GM23338 (cell line): ENCODE measurements at regions not wholly inside any gene's neighbourhood (a gene's known extent, or its start where the extent isn't known, plus 50 kb on each side); places are given as distances from the start of the nearest gene placed in this dataset.

Experiments used
- ATAC-seq: fragments of 200-7000 bp; cut with Tn5 transposase; 3 replicates; pipeline ENCODE4 v1.9.1; 2020
- DNase-seq: peaks from one replicate; pipeline ENCODE4 v3.0.0-alpha.2; 2015; ENCODE audit warnings: low spot score
- H2AFZ ChIP-seq: fragments of 200-600 bp; sonication (generic); 2 replicates; pipeline ENCODE4 v1.8.0; 2016; ENCODE audit warnings: antibody characterized with exemption, mild to moderate bottlenecking, moderate library complexity
- H3F3A ChIP-seq: fragments of 200-600 bp; sonication (generic); replicated peaks from 2 replicates; pipeline ENCODE4 v1.8.0; 2017; ENCODE audit warnings: antibody characterized with exemption, mixed run types, low read depth
- H3K27ac ChIP-seq: fragments of 200-600 bp; sonication (generic); 2 replicates; pipeline ENCODE4 v1.6.1; 2016; ENCODE audit warnings: low read depth
- H3K27me3 ChIP-seq: fragments of 200-600 bp; sonication (generic); 2 replicates; pipeline ENCODE4 v1.8.0; 2016; ENCODE audit warnings: mild to moderate bottlenecking, mixed run types, moderate library complexity; ENCODE audit not compliant: insufficient read depth
- H3K36me3 ChIP-seq: fragments of 200-600 bp; sonication (generic); 2 replicates; pipeline ENCODE4 v1.8.0; 2016; ENCODE audit warnings: mild to moderate bottlenecking; ENCODE audit not compliant: insufficient read depth
- H3K4me1 ChIP-seq: fragments of 200-600 bp; sonication (generic); 2 replicates; pipeline ENCODE4 v1.8.0; 2016; ENCODE audit warnings: mild to moderate bottlenecking, moderate library complexity; ENCODE audit not compliant: insufficient read depth
- H3K4me2 ChIP-seq: fragments of 200-600 bp; sonication (generic); 2 replicates; pipeline ENCODE4 v1.7.1; 2017; ENCODE audit warnings: mixed run types
- H3K4me3 ChIP-seq: fragments of 200-600 bp; sonication (generic); 2 replicates; pipeline ENCODE4 v1.6.1; 2016; ENCODE audit warnings: mixed run types
- H3K79me2 ChIP-seq: fragments of 200-600 bp; sonication (generic); replicated peaks from 2 replicates; pipeline ENCODE4 v1.8.0; 2017; ENCODE audit warnings: mild to moderate bottlenecking; ENCODE audit not compliant: insufficient read depth
- H3K9me2 ChIP-seq: fragments of 200-600 bp; sonication (generic); 2 replicates; pipeline ENCODE4 v1.8.0; 2017; ENCODE audit not compliant: insufficient read depth
- H4K20me1 ChIP-seq: fragments of 200-600 bp; sonication (generic); replicated peaks from 2 replicates; pipeline ENCODE4 v1.8.0; 2017; ENCODE audit warnings: mild to moderate bottlenecking; ENCODE audit not compliant: insufficient read depth
- H3K27ac Mint-ChIP-seq: 2 replicates; pipeline ENCODE4 v1.8.0; 2020; ENCODE audit warnings: inconsistent platforms, mild to moderate bottlenecking, moderate library complexity, mixed read lengths
- H3K27me3 Mint-ChIP-seq: 3 replicates; pipeline ENCODE4 v1.8.0; 2022; ENCODE audit warnings: low read depth, mild to moderate bottlenecking, moderate library complexity, mixed read lengths, inconsistent platforms; ENCODE audit not compliant: insufficient read depth, poor library complexity
- H3K36me3 Mint-ChIP-seq: 3 replicates; pipeline ENCODE4 v1.8.0; 2021; ENCODE audit warnings: low read depth, mild to moderate bottlenecking, inconsistent platforms, moderate library complexity, mixed read lengths
- H3K4me1 Mint-ChIP-seq: 3 replicates; pipeline ENCODE4 v1.8.0; 2020; ENCODE audit warnings: mild to moderate bottlenecking, inconsistent platforms, mixed read lengths
- H3K4me3 Mint-ChIP-seq: 3 replicates; pipeline ENCODE4 v1.8.0; 2021; ENCODE audit warnings: moderate library complexity, mild to moderate bottlenecking, inconsistent platforms, mixed read lengths
- H3K9me3 Mint-ChIP-seq: 3 replicates; pipeline ENCODE4 v1.8.0; 2020; ENCODE audit warnings: moderate library complexity, mild to moderate bottlenecking, inconsistent platforms, mixed read lengths
- CREB1 ChIP-seq: fragments of 250-450 bp; sonication (Bioruptor Pico); IDR thresholded peaks from 2 replicates; pipeline ENCODE4 v1.5.0; 2020; ENCODE audit warnings: low read depth, mild to moderate bottlenecking, moderate library complexity
- EZH2 ChIP-seq: fragments of 200-600 bp; sonication (generic); IDR thresholded peaks from one replicate; pipeline ENCODE4 v1.8.0; 2017; ENCODE audit warnings: antibody characterized with exemption, mild to moderate bottlenecking, low read depth; ENCODE audit not compliant: unreplicated experiment
- EZH2phosphoT487 ChIP-seq: fragments of 200-600 bp; sonication (generic); IDR thresholded peaks from one replicate; pipeline ENCODE4 v1.8.1; 2018; ENCODE audit warnings: antibody characterized with exemption; ENCODE audit not compliant: unreplicated experiment
- JUNB ChIP-seq: IDR thresholded peaks from one replicate; pipeline ENCODE4 v1.6.1; 2016; ENCODE audit warnings: antibody characterized with exemption; ENCODE audit not compliant: unreplicated experiment
- NANOG ChIP-seq: IDR thresholded peaks from 2 replicates; pipeline ENCODE4 v1.6.1; 2016; ENCODE audit warnings: antibody characterized with exemption, borderline replicate concordance
- POLR2AphosphoS5 ChIP-seq: IDR thresholded peaks from 2 replicates; pipeline ENCODE4 v1.6.1; 2016; ENCODE audit warnings: antibody characterized with exemption, low read depth
- REST ChIP-seq: IDR thresholded peaks from one replicate; pipeline ENCODE4 v1.6.1; 2018; ENCODE audit warnings: antibody characterized with exemption; ENCODE audit not compliant: unreplicated experiment
- STAT1 ChIP-seq: IDR thresholded peaks from one replicate; pipeline ENCODE4 v1.6.1; 2016; ENCODE audit warnings: antibody characterized with exemption; ENCODE audit not compliant: unreplicated experiment
- ZNF114 ChIP-seq: fragments of 250-450 bp; sonication (Bioruptor Pico); IDR thresholded peaks from 2 replicates; pipeline ENCODE4 v1.5.0; 2020; ENCODE audit warnings: mild to moderate bottlenecking, moderate library complexity
- ZNF331 ChIP-seq: fragments of 250-450 bp; sonication (Bioruptor Pico); IDR thresholded peaks from 2 replicates; pipeline ENCODE4 v1.5.0; 2020; ENCODE audit warnings: low read depth, mild to moderate bottlenecking, moderate library complexity
- TF ChIP-seq, protein P1 (sequence below), 2 experiments: fragments of 200-600 bp in 1 of 2; sonication (generic) in 1 of 2; conservative IDR thresholded peaks; 2 replicates each; pipeline versions ENCODE4 v1.5.1 to v1.6.1; 2016 to 2017; ENCODE audit warnings: antibody characterized with exemption in 2 of 2, low read depth in 2 of 2, mild to moderate bottlenecking in 2 of 2, moderate library complexity in 1 of 2
- TF ChIP-seq, protein P2 (sequence below): IDR thresholded peaks from 2 replicates; pipeline ENCODE4 v1.6.1; 2016; ENCODE audit warnings: antibody characterized with exemption

DNA sequence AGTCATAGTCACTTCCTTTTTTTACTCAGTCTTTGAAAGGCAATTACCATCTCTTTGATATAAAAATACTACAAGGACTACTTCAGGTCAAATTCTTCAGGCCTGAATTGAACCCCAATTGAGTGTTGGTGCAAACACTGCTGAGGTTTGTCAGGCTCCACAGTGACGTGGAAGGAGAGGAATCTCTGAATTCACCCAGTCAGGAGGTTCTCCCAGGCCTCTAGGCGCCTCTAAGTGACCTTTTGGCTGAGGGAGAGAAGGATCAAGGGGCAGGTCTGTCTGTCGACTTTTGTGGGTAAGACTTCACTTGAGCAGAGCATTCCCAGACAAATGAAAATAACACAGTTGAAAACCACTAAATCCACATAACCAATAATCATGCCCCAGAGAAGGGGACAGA is 227.6 kb upstream of the CHRNA7 start (continued):
- TF ChIP-seq REST (no peak), EZH2phosphoT487 (no peak), JUNB (no peak)

DNA sequence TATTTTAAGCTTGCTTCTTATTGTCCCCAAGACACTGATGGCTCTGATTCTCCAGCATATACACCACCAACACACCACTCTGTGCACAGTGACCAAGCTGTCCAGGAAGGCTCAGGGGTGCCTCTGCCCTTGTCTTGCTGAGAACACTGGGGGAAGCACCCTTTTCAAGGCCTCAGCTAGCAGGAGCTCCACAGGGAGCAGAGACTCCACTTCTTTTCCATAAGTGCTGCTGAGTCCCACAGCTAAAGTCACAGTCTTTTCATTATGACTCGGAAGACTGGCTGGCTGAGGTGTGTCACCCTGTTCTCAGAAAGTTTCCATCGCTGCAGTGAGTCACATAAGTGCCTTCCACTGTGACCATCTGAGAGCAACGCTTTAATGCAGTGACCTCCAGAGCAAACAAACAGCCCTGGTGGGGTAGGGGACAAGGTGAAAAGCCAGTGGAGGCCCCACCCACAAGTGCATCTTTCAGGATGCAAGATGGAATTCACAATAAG is 226.9 kb upstream of the CHRNA7 start:
- Histone ChIP-seq H3K9me2 (no peaks in the 10 kb centered on the region), H3K4me1 (no peaks in the 10 kb centered on the region), H3K27me3 (no peaks in the 10 kb centered on the region), H3K27ac (no peak overlapping the region), H3K36me3 (no peaks in the 10 kb centered on the region), H3K4me2 (no peak overlapping the region), H2AFZ (no peak overlapping the region), H3K4me3 (no peak overlapping the region), H3F3A (no peaks in the 10 kb centered on the region), H4K20me1 (no peaks in the 10 kb centered on the region), H3K79me2 (no peaks in the 10 kb centered on the region)
- H3K27ac Mint-ChIP-seq = no peak overlapping the region
- DNase-seq (no peak), ATAC-seq (no peak)
- no peak overlapping the region for H3K4me3 Mint-ChIP-seq
- H3K27me3 Mint-ChIP-seq = peaks cover 3% of the 10 kb centered on the region
- H3K9me3 Mint-ChIP-seq = no peaks in the 10 kb centered on the region
- no peaks in the 10 kb centered on the region for H3K4me1 Mint-ChIP-seq
- no peaks in the 10 kb centered on the region for H3K36me3 Mint-ChIP-seq
- TF ChIP-seq, protein P1, sequence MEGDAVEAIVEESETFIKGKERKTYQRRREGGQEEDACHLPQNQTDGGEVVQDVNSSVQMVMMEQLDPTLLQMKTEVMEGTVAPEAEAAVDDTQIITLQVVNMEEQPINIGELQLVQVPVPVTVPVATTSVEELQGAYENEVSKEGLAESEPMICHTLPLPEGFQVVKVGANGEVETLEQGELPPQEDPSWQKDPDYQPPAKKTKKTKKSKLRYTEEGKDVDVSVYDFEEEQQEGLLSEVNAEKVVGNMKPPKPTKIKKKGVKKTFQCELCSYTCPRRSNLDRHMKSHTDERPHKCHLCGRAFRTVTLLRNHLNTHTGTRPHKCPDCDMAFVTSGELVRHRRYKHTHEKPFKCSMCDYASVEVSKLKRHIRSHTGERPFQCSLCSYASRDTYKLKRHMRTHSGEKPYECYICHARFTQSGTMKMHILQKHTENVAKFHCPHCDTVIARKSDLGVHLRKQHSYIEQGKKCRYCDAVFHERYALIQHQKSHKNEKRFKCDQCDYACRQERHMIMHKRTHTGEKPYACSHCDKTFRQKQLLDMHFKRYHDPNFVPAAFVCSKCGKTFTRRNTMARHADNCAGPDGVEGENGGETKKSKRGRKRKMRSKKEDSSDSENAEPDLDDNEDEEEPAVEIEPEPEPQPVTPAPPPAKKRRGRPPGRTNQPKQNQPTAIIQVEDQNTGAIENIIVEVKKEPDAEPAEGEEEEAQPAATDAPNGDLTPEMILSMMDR (conservative IDR thresholded peaks at IDR 0.05; ENCODE audit: low read depth in 2 of 2) = no peak
- no peak for TF ChIP-seq JUNB
- no peak for TF ChIP-seq EZH2phosphoT487
- no peak for TF ChIP-seq EZH2
- no peak for TF ChIP-seq NANOG
- TF ChIP-seq STAT1 = no peak
- no peak for TF ChIP-seq POLR2AphosphoS5
- TF ChIP-seq, protein P2, sequence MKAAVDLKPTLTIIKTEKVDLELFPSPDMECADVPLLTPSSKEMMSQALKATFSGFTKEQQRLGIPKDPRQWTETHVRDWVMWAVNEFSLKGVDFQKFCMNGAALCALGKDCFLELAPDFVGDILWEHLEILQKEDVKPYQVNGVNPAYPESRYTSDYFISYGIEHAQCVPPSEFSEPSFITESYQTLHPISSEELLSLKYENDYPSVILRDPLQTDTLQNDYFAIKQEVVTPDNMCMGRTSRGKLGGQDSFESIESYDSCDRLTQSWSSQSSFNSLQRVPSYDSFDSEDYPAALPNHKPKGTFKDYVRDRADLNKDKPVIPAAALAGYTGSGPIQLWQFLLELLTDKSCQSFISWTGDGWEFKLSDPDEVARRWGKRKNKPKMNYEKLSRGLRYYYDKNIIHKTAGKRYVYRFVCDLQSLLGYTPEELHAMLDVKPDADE = no peak
- no peak for TF ChIP-seq REST
- TF ChIP-seq ZNF114 (CRISPR knock-in tag) = no peak
- TF ChIP-seq ZNF331 (CRISPR knock-in tag) = no peak
- no peak for TF ChIP-seq CREB1
